Fibroblast of lung (primary cell): ENCODE measurements at regions not wholly inside any gene's neighbourhood (a gene's known extent, or its start where the extent isn't known, plus 50 kb on each side); places are given as distances from the start of the nearest gene placed in this dataset.

ENCODE experiments used
- DNase-seq, 2 donors: peaks; one replicate each; pipeline versions ENCODE4 v3.0.0 to v3.0.0-alpha.2; 2010; ENCODE audit warnings: low read depth in 2 of 2
- H2AFZ ChIP-seq: 2 replicates; pipeline ENCODE4 v1.5.1; 2012; ENCODE audit warnings: low read length, control low read depth, inconsistent platforms
- H3K27ac ChIP-seq: 2 replicates; pipeline ENCODE4 v1.5.1; 2011; ENCODE audit warnings: low read length, control low read depth; ENCODE audit not compliant: insufficient read depth
- H3K27me3 ChIP-seq: 2 replicates; pipeline ENCODE4 v1.5.1; 2011; ENCODE audit warnings: mild to moderate bottlenecking, low read length; ENCODE audit not compliant: control insufficient read depth, insufficient read depth
- H3K36me3 ChIP-seq: 2 replicates; pipeline ENCODE4 v1.5.1; 2011; ENCODE audit warnings: low read length; ENCODE audit not compliant: control insufficient read depth, insufficient read depth
- H3K4me1 ChIP-seq: 2 replicates; pipeline ENCODE4 v1.5.1; 2011; ENCODE audit warnings: low read length; ENCODE audit not compliant: control insufficient read depth, insufficient read depth; ENCODE audit errors: extremely low read depth
- H3K4me2 ChIP-seq: 2 replicates; pipeline ENCODE4 v1.5.1; 2011; ENCODE audit warnings: low read length, control low read depth; ENCODE audit not compliant: insufficient read depth; ENCODE audit errors: extremely low read depth
- H3K4me3 ChIP-seq, 4 experiments: fragments of 200-600 bp in 1 of 4; sonication (generic) in 1 of 4; replicated peaks in 1 of 4; 2 replicates each; pipeline ENCODE4 v1.5.1; 2011 to 2016; ENCODE audit warnings: low read length in 4 of 4, low read depth in 3 of 4, mild to moderate bottlenecking in 3 of 4, control low read depth in 2 of 4, inconsistent platforms in 1 of 4, mixed read lengths in 1 of 4; ENCODE audit not compliant: insufficient read depth in 1 of 4; ENCODE audit errors: control extremely low read depth in 1 of 4
- H3K79me2 ChIP-seq: 2 replicates; pipeline ENCODE4 v1.5.1; 2012; ENCODE audit warnings: mild to moderate bottlenecking, low read length, inconsistent platforms; ENCODE audit not compliant: control insufficient read depth, insufficient read depth
- H3K9ac ChIP-seq: 2 replicates; pipeline ENCODE4 v1.5.1; 2011; ENCODE audit warnings: mild to moderate bottlenecking, low read length, control low read depth; ENCODE audit not compliant: insufficient read depth
- H3K9me3 ChIP-seq: 2 replicates; pipeline ENCODE4 v1.5.1; 2012; ENCODE audit warnings: low read depth, low read length; ENCODE audit not compliant: control insufficient read depth, insufficient read depth
- H4K20me1 ChIP-seq: 2 replicates; pipeline ENCODE4 v1.5.1; 2011; ENCODE audit warnings: low read length; ENCODE audit not compliant: control insufficient read depth, insufficient read depth; ENCODE audit errors: extremely low read depth
- EZH2 ChIP-seq: IDR thresholded peaks from 2 replicates; pipeline ENCODE4 v1.5.1; 2012; ENCODE audit warnings: low read length, control low read depth, mild to moderate bottlenecking; ENCODE audit errors: missing control alignments
- TF ChIP-seq, protein P1 (sequence below), 2 donors: IDR thresholded peaks in 1 of 2; conservative IDR thresholded peaks in 1 of 2; 1 replicate in 1 of 2; 2 replicates in 1 of 2; pipeline ENCODE4 v1.5.1; 2011 to 2012; ENCODE audit warnings: low read length in 2 of 2, control low read depth in 1 of 2, inconsistent platforms in 1 of 2, low read depth in 1 of 2, mild to moderate bottlenecking in 1 of 2

DNA sequence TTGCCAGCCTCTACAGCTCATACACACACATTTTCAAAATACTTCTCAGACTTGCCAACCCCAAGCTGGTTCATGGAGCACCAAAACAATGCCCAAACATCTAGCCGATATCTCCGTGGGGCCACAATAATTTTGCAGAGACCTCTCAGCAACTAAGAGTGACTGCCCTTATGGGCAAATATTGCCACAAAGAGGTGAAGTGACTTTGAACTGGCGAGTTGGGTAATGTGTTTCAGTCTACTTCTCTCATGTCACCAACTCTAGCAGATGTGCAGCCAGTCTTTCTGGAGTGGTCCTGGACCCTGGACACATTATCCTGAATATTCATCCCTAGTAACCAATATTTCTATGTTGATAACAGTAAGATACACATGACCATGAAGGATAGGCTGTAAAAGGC lies 290.3 kb downstream of the EMP1 start:
- H3K27me3 ChIP-seq = no peaks in the 10 kb centered on the region
- H3K9ac ChIP-seq = no peak overlapping the region
- H3K27ac ChIP-seq = no peak overlapping the region
- H3K4me1 ChIP-seq = no peaks in the 10 kb centered on the region
- no peaks in the 10 kb centered on the region for H3K36me3 ChIP-seq
- H4K20me1 ChIP-seq = no peaks in the 10 kb centered on the region
- TF ChIP-seq, protein P1, sequence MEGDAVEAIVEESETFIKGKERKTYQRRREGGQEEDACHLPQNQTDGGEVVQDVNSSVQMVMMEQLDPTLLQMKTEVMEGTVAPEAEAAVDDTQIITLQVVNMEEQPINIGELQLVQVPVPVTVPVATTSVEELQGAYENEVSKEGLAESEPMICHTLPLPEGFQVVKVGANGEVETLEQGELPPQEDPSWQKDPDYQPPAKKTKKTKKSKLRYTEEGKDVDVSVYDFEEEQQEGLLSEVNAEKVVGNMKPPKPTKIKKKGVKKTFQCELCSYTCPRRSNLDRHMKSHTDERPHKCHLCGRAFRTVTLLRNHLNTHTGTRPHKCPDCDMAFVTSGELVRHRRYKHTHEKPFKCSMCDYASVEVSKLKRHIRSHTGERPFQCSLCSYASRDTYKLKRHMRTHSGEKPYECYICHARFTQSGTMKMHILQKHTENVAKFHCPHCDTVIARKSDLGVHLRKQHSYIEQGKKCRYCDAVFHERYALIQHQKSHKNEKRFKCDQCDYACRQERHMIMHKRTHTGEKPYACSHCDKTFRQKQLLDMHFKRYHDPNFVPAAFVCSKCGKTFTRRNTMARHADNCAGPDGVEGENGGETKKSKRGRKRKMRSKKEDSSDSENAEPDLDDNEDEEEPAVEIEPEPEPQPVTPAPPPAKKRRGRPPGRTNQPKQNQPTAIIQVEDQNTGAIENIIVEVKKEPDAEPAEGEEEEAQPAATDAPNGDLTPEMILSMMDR (conservative IDR thresholded peaks at IDR 0.05 in 1 of 2, IDR thresholded peaks at IDR 0.05 in 1 of 2; ENCODE audit: low read depth in 1 of 2, low read length in 2 of 2) = no peak
- TF ChIP-seq EZH2 = no peak
- no peaks in the 10 kb centered on the region for H3K9me3 ChIP-seq
- H3K4me2 ChIP-seq = no peak overlapping the region
- no peak overlapping the region for H3K4me3 ChIP-seq
- no peak overlapping the region for H2AFZ ChIP-seq
- H3K79me2 ChIP-seq = no peaks in the 10 kb centered on the region
- no peak for DNase-seq

DNA sequence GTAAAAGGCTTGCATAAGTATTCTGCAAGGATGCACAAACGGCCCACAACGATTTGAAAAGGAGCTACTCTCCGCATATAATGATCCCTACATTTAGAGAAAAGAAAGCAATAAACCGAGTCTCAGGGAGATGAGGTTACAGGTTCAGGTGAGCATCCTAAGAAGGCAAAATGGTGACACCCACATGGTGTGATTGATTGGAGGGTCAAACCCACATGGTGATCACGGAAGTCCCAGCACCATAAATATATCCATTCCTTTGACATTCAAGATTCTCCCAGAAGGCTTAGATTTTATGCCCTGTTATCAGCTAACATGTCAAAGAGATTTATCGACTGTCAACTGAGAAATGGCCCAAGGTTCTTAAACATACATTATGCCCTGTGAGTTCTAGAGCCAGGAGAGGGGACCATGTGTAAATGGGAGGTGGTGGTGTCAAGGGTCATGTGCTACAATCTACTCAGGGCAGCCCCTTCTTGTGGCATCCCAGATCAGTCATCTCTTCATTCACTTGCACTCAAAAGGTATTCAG lies 282.2 kb downstream of the EMP1 start:
- no peak for DNase-seq
- Histone ChIP-seq H3K36me3 (no peaks in the 10 kb centered on the region), H3K27me3 (no peaks in the 10 kb centered on the region), H3K4me1 (no peaks in the 10 kb centered on the region), H3K9me3 (no peaks in the 10 kb centered on the region), H3K27ac (no peak overlapping the region), H4K20me1 (no peaks in the 10 kb centered on the region), H3K9ac (no peak overlapping the region), H3K4me2 (no peak overlapping the region), H3K4me3 (no peak overlapping the region), H2AFZ (no peak overlapping the region), H3K79me2 (no peaks in the 10 kb centered on the region)
- TF ChIP-seq EZH2 = no peak
- TF ChIP-seq, protein P1 (conservative IDR thresholded peaks at IDR 0.05 in 1 of 2, IDR thresholded peaks at IDR 0.05 in 1 of 2; ENCODE audit: low read depth in 1 of 2, low read length in 2 of 2) = no peak

DNA sequence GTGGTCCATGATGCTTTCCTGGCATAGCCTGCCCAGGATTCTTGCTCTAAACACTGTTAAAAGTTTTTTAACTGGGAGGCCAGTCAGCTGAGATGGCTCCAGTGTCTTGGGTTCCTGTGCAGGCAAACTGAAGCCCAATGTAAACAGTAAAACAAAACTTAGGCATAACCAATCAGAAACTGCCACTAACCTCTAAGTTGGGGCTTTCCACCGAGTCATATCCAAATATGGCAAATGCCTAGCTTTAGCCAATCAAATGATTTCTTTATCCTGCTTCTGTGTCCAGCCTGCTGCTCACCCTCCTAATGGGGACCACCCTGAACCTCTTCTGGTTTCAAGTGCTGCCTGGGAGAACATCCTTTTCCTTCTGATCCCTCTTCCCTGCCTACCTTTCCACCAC lies 277.9 kb downstream of the EMP1 start:
- H3K4me2 ChIP-seq = no peak overlapping the region
- H3K9me3 ChIP-seq = no peaks in the 10 kb centered on the region

More for the DNA sequence above, 277.9 kb downstream of the EMP1 start:
- TF ChIP-seq EZH2 = no peak
- no peak overlapping the region for H3K4me3 ChIP-seq
- H2AFZ ChIP-seq = no peak overlapping the region
- no peaks in the 10 kb centered on the region for H4K20me1 ChIP-seq
- H3K36me3 ChIP-seq = no peaks in the 10 kb centered on the region
- H3K9ac ChIP-seq = no peak overlapping the region
- no peak overlapping the region for H3K27ac ChIP-seq
- H3K27me3 ChIP-seq = no peaks in the 10 kb centered on the region
- no peak for DNase-seq
- no peaks in the 10 kb centered on the region for H3K4me1 ChIP-seq
- no peaks in the 10 kb centered on the region for H3K79me2 ChIP-seq
